B cell (primary cell): ENCODE measurements at regions not wholly inside any gene's neighbourhood (a gene's known extent, or its start where the extent isn't known, plus 50 kb on each side); places are given as distances from the start of the nearest gene placed in this dataset.

ENCODE experiments used
- ATAC-seq: fragments of 200-7000 bp; cut with Tn5 transposase; one replicate; pipeline ENCODE4 v1.10.0; 2021; ENCODE audit warnings: low read depth, mild to moderate bottlenecking, moderate number of reproducible peaks, moderate library complexity
- CTCF ChIA-PET: fragments of 350-600 bp; sonication (Branson Sonifier 250); formaldehyde crosslinking; loops from one replicate; lab custom pipeline; 2021; ENCODE audit warnings: antibody characterized with exemption, inconsistent platforms; lab: Charles Lee
- POLR2A ChIA-PET: fragments of 350-600 bp; sonication (Branson Sonifier 250); formaldehyde crosslinking; loops from one replicate; lab custom pipeline; 2021; ENCODE audit warnings: antibody characterized with exemption; lab: Charles Lee
- DNase-seq: peaks from one replicate; pipeline ENCODE4 v3.0.0; 2013
- H2AFZ ChIP-seq: 2 replicates; pipeline ENCODE4 v1.6.1; 2012; ENCODE audit warnings: mild to moderate bottlenecking, low read depth, low read length; ENCODE audit not compliant: insufficient read depth, poor library complexity, severe bottlenecking
- H3K27ac ChIP-seq, 2 donors: 1 replicate in 1 of 2; 2 replicates in 1 of 2; pipeline ENCODE4 v1.5.1; 2012 to 2013; ENCODE audit warnings: low read length in 2 of 2, mild to moderate bottlenecking in 2 of 2, moderate library complexity in 1 of 2
- H3K27me3 ChIP-seq, 4 experiments: fragments of 200-600 bp in 1 of 4; sonication (generic) in 1 of 4; replicated peaks in 1 of 4; 1 replicate in 2 of 4; 2 replicates in 2 of 4; pipeline versions ENCODE4 v1.6.1 to v1.7.0; 2013 to 2016; ENCODE audit warnings: low read length in 3 of 4, mild to moderate bottlenecking in 2 of 4, mixed read lengths in 1 of 4, moderate library complexity in 1 of 4; ENCODE audit not compliant: insufficient read depth in 4 of 4, control insufficient read depth in 3 of 4; ENCODE audit errors: control extremely low read depth in 1 of 4
- H3K36me3 ChIP-seq, 2 experiments: replicated peaks in 1 of 2; 1 replicate in 1 of 2; 2 replicates in 1 of 2; pipeline versions ENCODE4 v1.6.1 to v1.7.1; 2013; ENCODE audit warnings: low read length in 1 of 2; ENCODE audit not compliant: insufficient read depth in 2 of 2, control insufficient read depth in 1 of 2; ENCODE audit errors: control extremely low read depth in 1 of 2, extremely low read depth in 1 of 2
- H3K4me1 ChIP-seq, 2 donors: fragments of 200-600 bp in 1 of 2; sonication (generic) in 1 of 2; 1 replicate in 1 of 2; 2 replicates in 1 of 2; pipeline versions ENCODE4 v1.5.1 to v1.6.1; 2013 to 2017; ENCODE audit warnings: low read length in 2 of 2; ENCODE audit not compliant: control insufficient read depth in 2 of 2, insufficient read depth in 2 of 2
- H3K4me2 ChIP-seq: replicated peaks from 2 replicates; pipeline ENCODE3; 2012; ENCODE audit warnings: mild to moderate bottlenecking, low read depth, low read length; ENCODE audit not compliant: poor library complexity, severe bottlenecking
- H3K4me3 ChIP-seq, 5 experiments: fragments of 200-600 bp in 1 of 5; sonication (generic) in 1 of 5; 1 replicate in 3 of 5; 2 replicates in 2 of 5; pipeline versions ENCODE4 v1.5.1 to v1.7.0; 2011 to 2016; ENCODE audit warnings: low read length in 4 of 5, mild to moderate bottlenecking in 4 of 5, low read depth in 2 of 5, control low read depth in 1 of 5, moderate library complexity in 1 of 5; ENCODE audit not compliant: insufficient read depth in 1 of 5; ENCODE audit errors: control extremely low read depth in 1 of 5, extremely low read depth in 1 of 5
- H3K79me2 ChIP-seq: fragments of 200-600 bp; sonication (generic); one replicate; pipeline ENCODE4 v1.6.0; 2016; ENCODE audit warnings: low read length; ENCODE audit not compliant: control insufficient read depth, insufficient read depth
- H3K9ac ChIP-seq: fragments of 200-600 bp; sonication (generic); 2 replicates; pipeline ENCODE4 v1.6.1; 2017; ENCODE audit warnings: mild to moderate bottlenecking, low read length, moderate library complexity
- H3K9me3 ChIP-seq, 3 donors: one replicate each; pipeline versions ENCODE4 v1.6.1 to v1.7.1; 2013; ENCODE audit warnings: low read length in 2 of 3; ENCODE audit not compliant: control insufficient read depth in 2 of 3, insufficient read depth in 1 of 3; ENCODE audit errors: control extremely low read depth in 1 of 3
- H4K20me1 ChIP-seq: 2 replicates; pipeline ENCODE4 v1.6.0; 2012; ENCODE audit warnings: mild to moderate bottlenecking, low read length; ENCODE audit not compliant: insufficient read depth, control insufficient read depth, poor library complexity, severe bottlenecking
- H3K27ac Mint-ChIP-seq: one replicate; pipeline ENCODE4 v1.8.0; 2021; ENCODE audit warnings: mixed read lengths
- H3K27me3 Mint-ChIP-seq: one replicate; pipeline ENCODE4 v1.8.0; 2021; ENCODE audit warnings: mixed read lengths
- H3K4me1 Mint-ChIP-seq: one replicate; pipeline ENCODE4 v1.8.0; 2021; ENCODE audit warnings: mixed read lengths
- H3K4me3 Mint-ChIP-seq: one replicate; pipeline ENCODE4 v1.8.0; 2021; ENCODE audit warnings: mixed read lengths
- H3K9me3 Mint-ChIP-seq: one replicate; pipeline ENCODE4 v1.8.0; 2022; ENCODE audit warnings: mixed read lengths; ENCODE audit not compliant: insufficient read depth
- EZH2 ChIP-seq: IDR thresholded peaks from 2 replicates; pipeline ENCODE4 v1.6.1; 2012; ENCODE audit warnings: borderline replicate concordance, low read depth, mild to moderate bottlenecking, moderate library complexity, low read length; ENCODE audit not compliant: insufficient read depth, poor library complexity, severe bottlenecking
- WGBS: methylation state at CpG from one replicate; pipeline ENCODE4 v1.1.5; 2013; ENCODE audit warnings: missing lambda C conversion rate; ENCODE audit not compliant: insufficient coverage; 5-methylcytosine and 5-hydroxymethylcytosine counted together
- intact Hi-C: fragments of 100-400 bp; cut with micrococcal nuclease; formaldehyde crosslinking; loops from one replicate; pipeline ENCODE4 v1.10.0; 2022
- TF ChIP-seq, protein P1 (sequence below): fragments of 200-600 bp; IDR thresholded peaks from one replicate; pipeline ENCODE4 v1.8.0; 2022; ENCODE audit warnings: antibody characterized with exemption, mild to moderate bottlenecking

DNA sequence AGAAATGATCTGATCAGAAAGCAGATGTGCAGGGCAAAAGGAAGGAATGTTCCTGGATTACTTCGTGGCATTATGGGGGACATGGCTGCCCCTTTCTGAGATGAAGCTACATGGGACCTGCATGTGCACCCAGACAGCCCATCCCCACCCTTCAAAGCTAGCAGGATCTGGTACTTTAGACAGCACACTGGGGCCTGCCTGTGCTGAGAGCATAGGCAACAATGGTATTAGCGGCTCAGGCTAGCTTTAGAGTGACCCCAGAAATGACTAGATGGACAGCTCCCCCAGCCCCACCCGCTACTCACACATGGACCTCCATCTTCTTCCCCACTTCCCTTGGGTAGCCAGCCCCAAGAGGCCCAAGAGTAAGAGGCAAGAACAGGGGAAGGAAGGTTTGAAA lies 61.5 kb upstream of the NFE2L2 start:
- Mint-ChIP-seq H3K4me3 (no peak overlapping the region), H3K27ac (no peak overlapping the region), H3K9me3 (no peaks in the 10 kb centered on the region), H3K4me1 (no peaks in the 10 kb centered on the region), H3K27me3 (no peaks in the 10 kb centered on the region)
- Histone ChIP-seq H3K4me1 (no peaks in the 10 kb centered on the region), H3K4me3 (no peak overlapping the region), H3K79me2 (no peaks in the 10 kb centered on the region), H3K9ac (no peak overlapping the region), H3K36me3 (peaks cover 0 to 4% of the 10 kb centered on the region in 2 experiments), H3K27ac (no peak overlapping the region), H2AFZ (no peak overlapping the region), H3K4me2 (no peak overlapping the region), H3K27me3 (no peaks in the 10 kb centered on the region), H4K20me1 (no peaks in the 10 kb centered on the region), H3K9me3 (no peaks in the 10 kb centered on the region)
- DNase-seq (no peak), ATAC-seq (no peak)
- POLR2A ChIA-PET = interaction anchor here (0.6 kb wide), 1 partner anchor 86 kb away, joined by 5 read pairs; no protein-coding TSS in a partner anchor
- intact Hi-C loops = no loop called here
- WGBS = 80% methylated on average over 1 of the region's 3 CpGs
- CTCF ChIA-PET = interaction anchor here (1.6 kb wide), 1 partner anchor 162 kb away, joined by 8 read pairs; no protein-coding TSS in a partner anchor
- TF ChIP-seq, protein P1, sequence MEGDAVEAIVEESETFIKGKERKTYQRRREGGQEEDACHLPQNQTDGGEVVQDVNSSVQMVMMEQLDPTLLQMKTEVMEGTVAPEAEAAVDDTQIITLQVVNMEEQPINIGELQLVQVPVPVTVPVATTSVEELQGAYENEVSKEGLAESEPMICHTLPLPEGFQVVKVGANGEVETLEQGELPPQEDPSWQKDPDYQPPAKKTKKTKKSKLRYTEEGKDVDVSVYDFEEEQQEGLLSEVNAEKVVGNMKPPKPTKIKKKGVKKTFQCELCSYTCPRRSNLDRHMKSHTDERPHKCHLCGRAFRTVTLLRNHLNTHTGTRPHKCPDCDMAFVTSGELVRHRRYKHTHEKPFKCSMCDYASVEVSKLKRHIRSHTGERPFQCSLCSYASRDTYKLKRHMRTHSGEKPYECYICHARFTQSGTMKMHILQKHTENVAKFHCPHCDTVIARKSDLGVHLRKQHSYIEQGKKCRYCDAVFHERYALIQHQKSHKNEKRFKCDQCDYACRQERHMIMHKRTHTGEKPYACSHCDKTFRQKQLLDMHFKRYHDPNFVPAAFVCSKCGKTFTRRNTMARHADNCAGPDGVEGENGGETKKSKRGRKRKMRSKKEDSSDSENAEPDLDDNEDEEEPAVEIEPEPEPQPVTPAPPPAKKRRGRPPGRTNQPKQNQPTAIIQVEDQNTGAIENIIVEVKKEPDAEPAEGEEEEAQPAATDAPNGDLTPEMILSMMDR = no peak

- intact Hi-C loops = no loop called here
- no peaks in the 10 kb centered on the region for H4K20me1 ChIP-seq
- H3K4me2 ChIP-seq = no peak overlapping the region
- no peak overlapping the region for H3K4me3 ChIP-seq
- no peak for DNase-seq
- no peak overlapping the region for H3K9ac ChIP-seq
- H2AFZ ChIP-seq = no peak overlapping the region
- CTCF ChIA-PET = interaction anchor here (1.6 to 2.1 kb wide), 2 partner anchors 10 to 162 kb away, joined by 8 read pairs; no protein-coding TSS in a partner anchor
- Mint-ChIP-seq H3K27ac (no peak overlapping the region), H3K27me3 (no peaks in the 10 kb centered on the region), H3K4me1 (no peaks in the 10 kb centered on the region), H3K9me3 (no peaks in the 10 kb centered on the region), H3K4me3 (no peak overlapping the region)
- TF ChIP-seq, protein P1 = no peak
- TF ChIP-seq EZH2 = no peak
- H3K27ac ChIP-seq = no peak overlapping the region
- H3K4me1 ChIP-seq = no peaks in the 10 kb centered on the region
- POLR2A ChIA-PET = no interaction called here
- no peaks in the 10 kb centered on the region for H3K27me3 ChIP-seq
- no peaks in the 10 kb centered on the region for H3K9me3 ChIP-seq
- H3K36me3 ChIP-seq = peaks cover 0 to 4% of the 10 kb centered on the region in 2 experiments
- ATAC-seq = no peak
- no peaks in the 10 kb centered on the region for H3K79me2 ChIP-seq
These were observed 62.1 kb upstream of the NFE2L2 start for GRCh38 chr2:177326591-177326990.
